Mesodermal cell (in vitro differentiated cells): ENCODE measurements at regions not wholly inside any gene's neighbourhood (a gene's known extent, or its start where the extent isn't known, plus 50 kb on each side); places are given as distances from the start of the nearest gene placed in this dataset.
"Not testable (repeated sequence)": the region's sequence is repeated elsewhere in the genome, so short reads cannot be mapped to it uniquely, and the experiment has no call there.

Source experiments
- H3K27ac ChIP-seq: 2 replicates; pipeline ENCODE4 v1.7.0; 2013; ENCODE audit warnings: mild to moderate bottlenecking, low read depth, low read length, moderate library complexity; ENCODE audit not compliant: severe bottlenecking
- H3K36me3 ChIP-seq: 2 replicates; pipeline ENCODE4 v1.7.1; 2013; ENCODE audit warnings: mild to moderate bottlenecking, low read length, moderate library complexity; ENCODE audit not compliant: control insufficient read depth, insufficient read depth
- H3K4me1 ChIP-seq: one replicate; pipeline ENCODE4 v1.7.1; 2013; ENCODE audit warnings: mild to moderate bottlenecking, low read length; ENCODE audit not compliant: insufficient read depth, control insufficient read depth, poor library complexity, severe bottlenecking
- H3K4me3 ChIP-seq: 2 replicates; pipeline ENCODE4 v1.7.0; 2013; ENCODE audit warnings: low read length, control low read depth, mild to moderate bottlenecking; ENCODE audit not compliant: insufficient read depth, poor library complexity, severe bottlenecking; ENCODE audit errors: extremely low read depth
- H3K9me3 ChIP-seq: 2 replicates; pipeline ENCODE4 v1.7.1; 2013; ENCODE audit warnings: mild to moderate bottlenecking, low read length, moderate library complexity; ENCODE audit not compliant: control insufficient read depth
- WGBS, 2 experiments: methylation state at CpG; one replicate each; pipeline ENCODE4 v1.1.5; 2013; ENCODE audit warnings: missing lambda C conversion rate in 2 of 2; ENCODE audit not compliant: insufficient coverage in 2 of 2; 5-methylcytosine and 5-hydroxymethylcytosine counted together

DNA sequence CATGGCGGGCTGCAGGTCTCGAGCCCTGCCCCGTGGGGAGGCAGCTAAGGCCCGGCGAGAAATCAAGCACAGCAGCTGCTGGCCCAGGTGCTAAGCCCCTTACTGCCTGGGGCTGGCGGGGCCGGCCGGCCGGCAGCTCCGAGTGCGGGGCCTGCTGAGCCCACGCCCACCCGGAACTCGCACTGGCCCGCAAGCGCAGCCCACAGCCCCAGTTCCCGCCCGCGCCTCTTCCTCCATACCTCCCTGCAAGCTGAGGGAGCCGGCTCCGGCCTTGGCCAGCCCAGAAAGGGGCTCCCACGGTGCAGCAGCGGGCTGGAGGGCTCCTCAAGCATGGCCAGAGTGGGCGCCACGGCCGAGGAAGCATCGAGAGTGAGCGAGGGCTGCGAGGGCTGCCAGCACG is 270.5 kb upstream of the ZNF804A start:
- not testable (repeated sequence) for H3K9me3 ChIP-seq, H3K27ac ChIP-seq, H3K4me3 ChIP-seq, H3K36me3 ChIP-seq, H3K4me1 ChIP-seq
- 60 to 86% methylated on average over 4 to 14 of the region's 30 CpGs for WGBS, 2 experiments

DNA sequence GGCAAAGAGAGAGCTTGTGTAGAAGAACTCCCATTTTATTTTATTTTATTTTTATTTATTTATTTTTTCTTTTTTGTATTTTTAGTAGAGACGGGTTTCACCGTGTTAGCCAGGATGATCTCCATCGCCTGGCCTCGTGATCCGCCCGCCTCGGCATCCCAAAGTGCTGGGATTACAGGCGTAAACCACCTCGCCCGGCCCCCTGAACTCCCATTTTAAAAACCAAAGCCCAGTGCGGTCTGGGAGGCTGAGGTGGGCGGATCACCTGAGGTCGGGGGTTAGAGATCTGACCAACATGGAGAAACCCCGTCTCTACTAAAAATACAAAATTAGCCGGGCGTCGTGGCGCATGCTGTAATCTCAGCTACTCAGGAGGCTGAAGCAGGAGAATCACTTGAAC is 267.8 kb upstream of the ZNF804A start:
- not testable (repeated sequence) for H3K4me1 ChIP-seq, H3K27ac ChIP-seq, H3K36me3 ChIP-seq, H3K4me3 ChIP-seq, H3K9me3 ChIP-seq
- WGBS, 2 experiments = 97 to 98% methylated on average over 14 to 15 of the region's 18 CpGs

DNA sequence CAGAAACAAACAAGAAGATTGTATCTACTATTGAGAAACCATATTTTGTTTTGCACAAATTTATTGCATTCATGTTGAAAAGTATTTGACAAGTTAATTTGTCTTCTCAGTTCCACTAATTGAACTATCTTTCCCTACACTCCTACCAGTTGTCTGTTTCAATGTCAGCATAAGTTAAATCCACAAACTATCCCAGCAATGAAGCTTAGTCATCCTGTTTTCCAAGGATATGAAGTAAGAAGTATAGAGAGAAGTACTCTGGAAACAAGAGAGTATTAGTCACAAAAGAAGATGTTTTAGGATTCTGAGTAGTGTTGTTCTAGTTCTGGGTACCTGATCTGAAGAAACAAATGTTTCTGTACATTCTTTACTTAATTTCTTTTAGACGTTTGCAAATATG is 261.6 kb upstream of the ZNF804A start:
- Histone ChIP-seq H3K27ac (no peak overlapping the region), H3K36me3 (no peaks in the 10 kb centered on the region), H3K4me1 (no peaks in the 10 kb centered on the region), H3K9me3 (no peaks in the 10 kb centered on the region), H3K4me3 (no peak overlapping the region)
- no CpG with 5 or more reads among the region's 1 CpG for WGBS, 2 experiments

DNA sequence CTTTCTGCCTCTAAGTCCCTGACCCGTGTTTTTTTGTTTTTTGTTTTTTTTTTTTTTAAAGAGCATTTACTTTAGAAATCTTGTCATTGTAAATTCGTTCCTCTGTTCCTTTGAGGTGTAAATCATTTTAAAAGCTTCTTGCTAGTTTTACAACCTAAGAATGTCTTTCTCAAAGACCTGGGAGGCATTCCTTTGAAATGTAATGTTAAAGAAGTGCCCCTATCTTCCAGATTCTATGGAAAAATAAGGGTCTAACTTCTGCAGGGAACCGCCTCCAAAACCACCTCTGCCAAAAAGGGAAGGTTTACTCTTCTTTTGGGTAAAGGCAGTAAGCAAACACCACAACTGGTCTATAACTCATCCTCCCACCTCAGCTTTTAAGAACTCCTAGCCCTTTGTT is 259.6 kb upstream of the ZNF804A start:
- 100% methylated on average over 1 of the region's 3 CpGs; no CpG with 5 or more reads in 1 of the 2 experiments for WGBS, 2 experiments
- Histone ChIP-seq H3K4me3 (no peak overlapping the region), H3K4me1 (no peaks in the 10 kb centered on the region), H3K36me3 (no peaks in the 10 kb centered on the region), H3K27ac (no peak overlapping the region), H3K9me3 (no peaks in the 10 kb centered on the region)

DNA sequence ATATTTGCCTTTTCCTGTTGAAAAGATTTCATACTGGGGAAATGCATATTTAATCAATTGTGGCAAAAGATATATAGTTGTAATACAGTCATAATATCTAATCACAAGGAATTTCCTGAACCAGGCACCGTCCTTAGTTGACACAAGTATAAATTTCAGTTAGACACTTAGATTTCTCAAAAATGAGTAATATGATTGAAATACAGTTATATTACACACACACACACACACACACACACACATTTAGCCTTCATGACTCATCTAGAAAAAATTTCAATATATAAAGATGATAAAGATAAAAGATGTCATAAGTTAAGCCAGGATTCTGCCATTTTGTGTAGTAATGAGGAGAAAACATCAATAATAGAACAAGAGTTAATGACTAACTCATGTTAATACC is 258.4 kb upstream of the ZNF804A start:
- WGBS, 2 experiments = no CpG with 5 or more reads among the region's 1 CpG

DNA sequence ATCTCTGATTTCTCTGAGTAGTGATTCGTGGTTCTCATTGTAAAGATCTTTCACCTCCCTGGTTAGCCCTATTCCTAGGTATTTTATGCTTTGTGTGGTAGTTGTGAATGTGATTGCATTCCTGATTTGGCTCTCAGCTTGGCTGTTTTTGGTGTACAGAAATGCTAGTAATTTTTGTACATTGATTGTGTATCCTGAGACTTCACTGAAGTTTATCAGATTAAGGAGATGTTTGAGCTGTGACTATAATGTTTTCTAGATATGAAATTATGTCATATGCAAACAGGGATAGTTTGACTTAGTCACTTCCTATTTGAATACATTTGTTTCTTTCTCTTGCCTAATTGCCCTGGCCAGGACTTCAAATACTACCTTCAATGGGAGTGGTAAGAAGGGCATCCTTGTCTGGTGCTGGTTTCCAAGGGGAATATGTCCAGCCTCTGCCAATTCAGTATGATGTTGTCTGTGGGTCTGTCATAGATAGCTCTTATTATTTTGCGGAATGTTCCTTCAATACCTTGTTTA is 251.9 kb upstream of the ZNF804A start:
- 60 to 80% methylated on average over 1 of the region's 2 CpGs for WGBS, 2 experiments
- Histone ChIP-seq H3K4me1 (no peaks in the 10 kb centered on the region), H3K27ac (no peak overlapping the region), H3K36me3 (no peaks in the 10 kb centered on the region), H3K9me3 (peaks cover 3% of the 10 kb centered on the region), H3K4me3 (no peak overlapping the region)

More for the DNA sequence above, 258.4 kb upstream of the ZNF804A start:
- Histone ChIP-seq H3K9me3 (no peaks in the 10 kb centered on the region), H3K27ac (no peak overlapping the region), H3K4me1 (no peaks in the 10 kb centered on the region), H3K4me3 (no peak overlapping the region), H3K36me3 (no peaks in the 10 kb centered on the region)

DNA sequence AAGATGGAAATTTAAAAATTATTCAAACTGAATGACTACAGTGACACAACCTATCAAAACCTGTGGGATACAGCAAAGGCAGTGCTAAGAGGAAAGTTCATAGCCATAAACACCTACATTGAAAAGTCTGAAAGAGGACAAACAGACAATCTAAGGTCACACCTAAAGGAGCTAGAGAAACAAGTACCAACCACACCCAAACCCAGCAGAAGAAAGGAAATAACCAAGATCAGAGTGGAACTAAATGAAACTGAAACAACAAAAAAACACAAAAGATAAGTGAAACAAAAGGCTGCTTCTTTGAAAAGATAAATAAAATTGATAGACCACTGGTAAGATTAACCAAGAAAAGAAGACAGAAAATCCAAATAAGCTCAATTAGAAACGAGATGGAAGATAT is 247.2 kb upstream of the ZNF804A start:
- no CpG with 5 or more reads among the region's 1 CpG for WGBS, 2 experiments
- Histone ChIP-seq H3K36me3 (no peaks in the 10 kb centered on the region), H3K4me3 (no peak overlapping the region), H3K4me1 (no peaks in the 10 kb centered on the region), H3K27ac (no peak overlapping the region), H3K9me3 (peaks cover 3% of the 10 kb centered on the region)

DNA sequence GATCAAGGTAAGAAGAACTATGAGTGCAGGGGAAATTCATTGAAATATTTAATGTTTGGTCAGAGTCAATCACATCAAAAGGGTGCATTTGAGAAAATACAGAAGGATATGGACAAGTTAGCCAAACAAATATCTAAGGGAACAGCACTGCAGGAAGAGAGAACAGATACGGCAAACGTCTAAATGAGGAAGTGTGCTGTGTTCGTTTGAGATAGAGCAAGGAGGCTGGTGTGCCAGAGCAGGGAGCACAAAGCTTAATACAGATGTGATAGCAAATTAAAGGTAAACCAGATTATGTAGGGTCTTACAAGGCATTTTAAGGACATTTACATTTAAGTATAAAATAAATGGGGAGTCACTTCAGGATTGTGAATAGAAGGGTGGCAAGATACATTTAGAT is 241.3 kb upstream of the ZNF804A start:
- 72 to 94% methylated on average over 3 of the region's 3 CpGs for WGBS, 2 experiments
- H3K9me3 ChIP-seq = no peaks in the 10 kb centered on the region

DNA sequence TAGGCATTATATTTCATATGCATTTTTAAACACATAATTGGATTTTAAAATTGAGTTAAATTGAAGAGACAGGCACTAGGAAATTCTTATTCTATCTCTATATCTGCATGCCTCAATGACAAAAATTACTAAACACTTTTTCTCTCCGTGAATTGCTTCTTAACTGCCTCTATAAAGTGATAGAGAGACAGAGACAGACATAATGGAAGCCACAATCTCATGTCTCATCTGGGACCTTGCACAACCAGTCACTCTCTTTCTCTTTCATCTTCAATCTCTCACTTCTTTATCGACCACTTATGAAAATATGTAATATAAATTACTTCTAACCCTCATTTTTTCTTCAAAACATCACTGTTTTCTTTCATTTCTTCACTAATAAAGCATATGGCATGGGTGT is 238.9 kb upstream of the ZNF804A start:
- H3K4me1 ChIP-seq = no peaks in the 10 kb centered on the region
- no peak overlapping the region for H3K4me3 ChIP-seq
- H3K9me3 ChIP-seq = no peaks in the 10 kb centered on the region
- H3K27ac ChIP-seq = no peak overlapping the region
- H3K36me3 ChIP-seq = no peaks in the 10 kb centered on the region
- WGBS, 2 experiments = no CpG with 5 or more reads among the region's 2 CpGs

More for the DNA sequence above, 241.3 kb upstream of the ZNF804A start:
- Histone ChIP-seq H3K27ac (no peak overlapping the region), H3K36me3 (no peaks in the 10 kb centered on the region), H3K4me1 (no peaks in the 10 kb centered on the region), H3K4me3 (no peak overlapping the region)

DNA sequence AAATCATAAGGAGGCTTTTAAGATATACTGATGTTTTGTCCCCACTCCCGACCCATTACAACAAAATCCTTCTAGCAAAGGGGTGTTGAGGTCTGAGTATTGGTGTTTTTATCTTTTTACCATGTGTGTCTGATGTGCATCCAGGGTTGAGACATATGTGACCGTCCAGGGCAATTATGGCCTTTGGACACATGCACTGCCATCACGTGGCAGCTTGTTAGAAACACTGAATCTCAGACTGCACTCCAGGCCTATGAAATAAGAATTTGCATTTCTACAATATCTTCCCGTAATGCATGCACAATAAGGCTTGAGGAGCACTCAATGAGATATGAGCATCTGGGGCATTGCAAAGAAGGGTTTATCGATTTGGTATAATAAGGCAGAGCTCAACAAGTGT is 235.1 kb upstream of the ZNF804A start:
- Histone ChIP-seq H3K4me1 (no peaks in the 10 kb centered on the region), H3K36me3 (no peaks in the 10 kb centered on the region), H3K9me3 (no peaks in the 10 kb centered on the region), H3K4me3 (no peak overlapping the region), H3K27ac (no peak overlapping the region)
- 94 to 96% methylated on average over 3 to 4 of the region's 5 CpGs for WGBS, 2 experiments

DNA sequence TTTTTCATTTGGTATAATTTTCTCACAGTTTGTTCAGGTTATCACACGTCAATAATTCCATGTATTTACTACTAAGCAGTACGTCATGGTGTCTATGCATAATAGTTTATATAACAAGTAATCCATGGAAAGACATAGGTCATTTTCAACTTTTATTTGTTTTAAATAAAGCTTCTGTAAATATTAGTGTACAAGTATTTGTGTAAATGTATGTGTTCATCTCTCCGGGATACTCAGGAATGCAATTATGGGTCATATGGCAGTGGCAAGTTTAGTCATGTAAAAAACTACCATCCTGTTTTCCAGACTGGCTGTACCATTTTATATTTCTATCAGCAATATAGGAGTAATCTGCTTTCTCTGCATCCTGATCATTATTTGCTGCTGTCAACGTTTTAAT is 231.1 kb upstream of the ZNF804A start:
- no peaks in the 10 kb centered on the region for H3K9me3 ChIP-seq
- H3K36me3 ChIP-seq = no peaks in the 10 kb centered on the region
- no CpG with 5 or more reads among the region's 4 CpGs for WGBS, 2 experiments
- no peak overlapping the region for H3K27ac ChIP-seq
- no peaks in the 10 kb centered on the region for H3K4me1 ChIP-seq
- no peak overlapping the region for H3K4me3 ChIP-seq
